Right atrium auricular region (tissue), 2 donors: ENCODE measurements at regions not wholly inside any gene's neighbourhood (a gene's known extent, or its start where the extent isn't known, plus 50 kb on each side); places are given as distances from the start of the nearest gene placed in this dataset.

ENCODE experiments used
- DNase-seq: peaks from one replicate; pipeline ENCODE4 v3.0.0-alpha.2; 2019; ENCODE audit warnings: low spot score
- H3K27ac ChIP-seq, 2 donors: fragments of 200-600 bp; sonication (generic); 1 replicate in 1 of 2; 2 replicates in 1 of 2; pipeline ENCODE4 v1.5.1; 2016 to 2019
- H3K27me3 ChIP-seq, 2 donors: fragments of 200-600 bp; sonication (generic); one replicate each; pipeline versions ENCODE4 v1.5.1 to v1.6.0; 2017 to 2019
- H3K36me3 ChIP-seq: fragments of 200-600 bp; sonication (generic); one replicate; pipeline ENCODE4 v1.5.1; 2016
- H3K4me1 ChIP-seq, 2 donors: fragments of 200-600 bp; sonication (generic); one replicate each; pipeline versions ENCODE4 v1.5.1 to v1.6.0; 2017 to 2019
- H3K4me3 ChIP-seq, 2 donors: fragments of 200-600 bp; sonication (generic); 1 replicate in 1 of 2; 2 replicates in 1 of 2; pipeline ENCODE4 v1.5.1; 2017 to 2019; ENCODE audit warnings: mild to moderate bottlenecking in 1 of 2, moderate library complexity in 1 of 2
- H3K9me3 ChIP-seq, 2 donors: fragments of 200-600 bp; sonication (generic); one replicate each; pipeline ENCODE4 v1.5.1; 2019
- CTCF ChIP-seq, 2 donors: fragments of 200-600 bp; sonication (generic); IDR thresholded peaks; one replicate each; pipeline ENCODE4 v1.5.1; 2019; ENCODE audit warnings: antibody characterized with exemption in 2 of 2

- H3K9me3 ChIP-seq: no peaks in the 10 kb centered on the region
- H3K36me3 ChIP-seq: no peaks in the 10 kb centered on the region
- no peak overlapping the region for H3K27ac ChIP-seq
- no peak for TF ChIP-seq CTCF (IDR thresholded peaks at IDR 0.05)
- no peak for DNase-seq
- no peaks in the 10 kb centered on the region for H3K4me1 ChIP-seq
- no peaks in the 10 kb centered on the region for H3K27me3 ChIP-seq
- H3K4me3 ChIP-seq: no peak overlapping the region
These were observed 155.4 kb upstream of the MYO3A start for GRCh38 chr10:25778646-25779045.

GRCh38 chr10:25786161-25786560 lies 147.9 kb upstream of the MYO3A start:
- Histone ChIP-seq H3K4me3 (no peak overlapping the region), H3K9me3 (no peaks in the 10 kb centered on the region), H3K36me3 (no peaks in the 10 kb centered on the region), H3K27me3 (no peaks in the 10 kb centered on the region), H3K4me1 (no peaks in the 10 kb centered on the region), H3K27ac (no peak overlapping the region)
- no peak for TF ChIP-seq CTCF (IDR thresholded peaks at IDR 0.05)
- no peak for DNase-seq

- DNase-seq: no peak
- no peaks in the 10 kb centered on the region for H3K4me1 ChIP-seq
- no peaks in the 10 kb centered on the region for H3K27me3 ChIP-seq
- no peak overlapping the region for H3K4me3 ChIP-seq
- H3K36me3 ChIP-seq: no peaks in the 10 kb centered on the region
- H3K27ac ChIP-seq: no peak overlapping the region
- TF ChIP-seq CTCF (IDR thresholded peaks at IDR 0.05): no peak
- H3K9me3 ChIP-seq: no peaks in the 10 kb centered on the region
These were observed 147.1 kb upstream of the MYO3A start for GRCh38 chr10:25786899-25787298.

GRCh38 chr10:25797888-25798429 lies 136.1 kb upstream of the MYO3A start:
- Histone ChIP-seq H3K4me3 (no peak overlapping the region), H3K4me1 (no peaks in the 10 kb centered on the region), H3K9me3 (peaks cover 0 to 13% of the 10 kb centered on the region in 2 donors), H3K36me3 (no peaks in the 10 kb centered on the region), H3K27me3 (no peaks in the 10 kb centered on the region), H3K27ac (no peak overlapping the region)
- no peak for TF ChIP-seq CTCF (IDR thresholded peaks at IDR 0.05)
- no peak for DNase-seq

GRCh38 chr10:25804505-25804904 lies 129.5 kb upstream of the MYO3A start:
- H3K27ac ChIP-seq: no peak overlapping the region
- no peak for DNase-seq

More at GRCh38 chr10:25804505-25804904, 129.5 kb upstream of the MYO3A start:
- Histone ChIP-seq H3K9me3 (peaks cover 0 to 7% of the 10 kb centered on the region in 2 donors), H3K4me1 (no peaks in the 10 kb centered on the region), H3K36me3 (no peaks in the 10 kb centered on the region), H3K4me3 (no peak overlapping the region), H3K27me3 (no peaks in the 10 kb centered on the region)
- TF ChIP-seq CTCF (IDR thresholded peaks at IDR 0.05): no peak
